ENCODE measurements at regions not wholly inside any gene's neighbourhood (a gene's known extent, or its start where the extent isn't known, plus 50 kb on each side); places are given as distances from the start of the nearest gene placed in this dataset.

- no peak for DNase-seq (ENCODE audit: low spot score)
Measured at GRCh38 chr2:236656166-236656565, 86.5 kb downstream of the ACKR3 start.

- DNase-seq (ENCODE audit: low spot score) = no peak
Measured at GRCh38 chr2:236656721-236657120, 87.1 kb downstream of the ACKR3 start.

GRCh38 chr2:236657215-236657614 is 87.6 kb downstream of the ACKR3 start:
- DNase-seq (ENCODE audit: low spot score) = no peak

- no peak for DNase-seq (ENCODE audit: low spot score)
Measured at GRCh38 chr2:236657801-236658200, 88.2 kb downstream of the ACKR3 start.

- no peak for DNase-seq (ENCODE audit: low spot score)
Measured at GRCh38 chr2:236658974-236659757, 89.5 kb downstream of the ACKR3 start.

GRCh38 chr2:236659758-236660150 is 90.1 kb downstream of the ACKR3 start:
- DNase-seq (ENCODE audit: low spot score) = no peak

GRCh38 chr2:236661061-236661761 is 91.6 kb downstream of the ACKR3 start:
- DNase-seq (ENCODE audit: low spot score) = no peak

- no peak for DNase-seq (ENCODE audit: low spot score)
Measured at GRCh38 chr2:236661762-236662110, 92.1 kb downstream of the ACKR3 start.

GRCh38 chr2:236662231-236663185 is 92.9 kb downstream of the ACKR3 start:
- no peak for DNase-seq (ENCODE audit: low spot score)

GRCh38 chr2:236663287-236664101 is 93.9 kb downstream of the ACKR3 start:
- no peak for DNase-seq (ENCODE audit: low spot score)

GRCh38 chr2:236664136-236664535 is 94.5 kb downstream of the ACKR3 start:
- no peak for DNase-seq (ENCODE audit: low spot score)

- DNase-seq (ENCODE audit: low spot score) = no peak
Measured at GRCh38 chr2:236665101-236665500, 95.5 kb downstream of the ACKR3 start.

- no peak for DNase-seq (ENCODE audit: low spot score)
Measured at GRCh38 chr2:236665572-236666118, 96.0 kb downstream of the ACKR3 start.

GRCh38 chr2:236666646-236667204 is 97.1 kb downstream of the ACKR3 start:
- no peak for DNase-seq (ENCODE audit: low spot score)

- no peak for DNase-seq (ENCODE audit: low spot score)
Measured at GRCh38 chr2:236667526-236667925, 97.9 kb downstream of the ACKR3 start.

- no peak for DNase-seq (ENCODE audit: low spot score)
Measured at GRCh38 chr2:236668531-236668969, 98.9 kb downstream of the ACKR3 start.

- DNase-seq (ENCODE audit: low spot score) = no peak
Measured at GRCh38 chr2:236670235-236670620, 100.6 kb downstream of the ACKR3 start.

- no peak for DNase-seq (ENCODE audit: low spot score)
Measured at GRCh38 chr2:236671896-236672562, 102.4 kb downstream of the ACKR3 start.

GRCh38 chr2:236672606-236673005 is 103.0 kb downstream of the ACKR3 start:
- no peak for DNase-seq (ENCODE audit: low spot score)

GRCh38 chr2:236673126-236673822 is 103.6 kb downstream of the ACKR3 start:
- DNase-seq (ENCODE audit: low spot score) = no peak
